SK-N-SH (cell line): ENCODE measurements at regions not wholly inside any gene's neighbourhood (a gene's known extent, or its start where the extent isn't known, plus 50 kb on each side); places are given as distances from the start of the nearest gene placed in this dataset.

Experiments used
- CTCF ChIA-PET: fragments of 300-600, 350-600 bp; formaldehyde crosslinking; extraction: SDS; loops from one replicate; lab custom pipeline; 2021; lab: Yijun Ruan, JAX
- POLR2A ChIA-PET: fragments of 350-600 bp; sonication (Branson Sonifier 250); formaldehyde crosslinking; extraction: SDS; loops from one replicate; lab custom pipeline; 2020; ENCODE audit warnings: antibody characterized with exemption, inconsistent platforms; lab: Yijun Ruan, JAX
- DNase-seq: peaks from one replicate; pipeline ENCODE4 v3.0.0; 2012
- H2AFZ ChIP-seq: fragments of 200-600 bp; sonication (generic); 2 replicates; pipeline ENCODE4 v1.8.1; 2016; ENCODE audit warnings: antibody characterized with exemption, mild to moderate bottlenecking, low read depth
- H3F3A ChIP-seq: fragments of 200-600 bp; sonication (generic); replicated peaks from 2 replicates; pipeline ENCODE3; 2016; ENCODE audit warnings: antibody characterized with exemption, mild to moderate bottlenecking; ENCODE audit not compliant: insufficient read depth
- H3K27ac ChIP-seq, 2 experiments: fragments of 200-500 bp in 1 of 2; fragments of 200-600 bp in 1 of 2; sonication (Bioruptor generic) in 1 of 2; sonication (generic), shearing (Covaris generic) in 1 of 2; 2 replicates each; pipeline versions ENCODE4 v1.5.1 to v1.6.1; 2014 to 2016; ENCODE audit warnings: low read depth in 2 of 2, inconsistent platforms in 1 of 2, low read length in 1 of 2, mild to moderate bottlenecking in 1 of 2, mixed read lengths in 1 of 2
- H3K27me3 ChIP-seq: fragments of 200-600 bp; sonication (generic), shearing (Covaris generic); 2 replicates; pipeline ENCODE4 v1.6.1; 2016; ENCODE audit warnings: mixed run types; ENCODE audit not compliant: insufficient read depth
- H3K36me3 ChIP-seq, 2 experiments: fragments of 200-500 bp in 1 of 2; fragments of 200-600 bp in 1 of 2; sonication (Bioruptor generic) in 1 of 2; sonication (generic) in 1 of 2; replicated peaks in 1 of 2; 2 replicates each; pipeline versions ENCODE3 to v1.5.1; 2014 to 2016; ENCODE audit warnings: low read length in 1 of 2, mild to moderate bottlenecking in 1 of 2; ENCODE audit not compliant: insufficient read depth in 2 of 2, control insufficient read depth in 1 of 2
- H3K4me1 ChIP-seq, 2 experiments: fragments of 200-500 bp in 1 of 2; fragments of 200-600 bp in 1 of 2; sonication (Bioruptor generic) in 1 of 2; sonication (generic), shearing (Covaris generic) in 1 of 2; 2 replicates each; pipeline versions ENCODE4 v1.5.1 to v1.6.1; 2014 to 2016; ENCODE audit warnings: low read depth in 1 of 2, low read length in 1 of 2, mixed run types in 1 of 2; ENCODE audit not compliant: insufficient read depth in 2 of 2, control insufficient read depth in 1 of 2
- H3K4me2 ChIP-seq: fragments of 200-600 bp; sonication (generic), shearing (Covaris generic); 2 replicates; pipeline ENCODE4 v1.6.1; 2017; ENCODE audit warnings: mixed run types
- H3K4me3 ChIP-seq, 2 experiments: fragments of 200-500 bp in 1 of 2; fragments of 200-600 bp in 1 of 2; sonication (Bioruptor generic) in 1 of 2; sonication (generic), shearing (Covaris generic) in 1 of 2; 2 replicates each; pipeline versions ENCODE4 v1.5.1 to v1.8.1; 2014 to 2016; ENCODE audit warnings: low read depth in 2 of 2, inconsistent platforms in 1 of 2, low read length in 1 of 2, mild to moderate bottlenecking in 1 of 2, mixed read lengths in 1 of 2, moderate library complexity in 1 of 2
- H3K79me2 ChIP-seq: fragments of 200-600 bp; sonication (generic); 2 replicates; pipeline ENCODE4 v1.8.1; 2017; ENCODE audit warnings: mild to moderate bottlenecking; ENCODE audit not compliant: insufficient read depth
- H3K9ac ChIP-seq: fragments of 200-600 bp; sonication (generic); 2 replicates; pipeline ENCODE4 v1.6.1; 2017; ENCODE audit warnings: mixed run types
- H3K9me2 ChIP-seq: fragments of 200-600 bp; sonication (generic); 2 replicates; pipeline ENCODE4 v1.6.1; 2017; ENCODE audit warnings: mixed run types
- H3K9me3 ChIP-seq: fragments of 200-600 bp; sonication (generic); 2 replicates; pipeline ENCODE4 v1.6.1; 2017; ENCODE audit warnings: mixed run types, mild to moderate bottlenecking, moderate library complexity
- H4K20me1 ChIP-seq: fragments of 200-600 bp; sonication (generic); 2 replicates; pipeline ENCODE4 v1.6.1; 2017; ENCODE audit warnings: mild to moderate bottlenecking, mixed run types; ENCODE audit not compliant: insufficient read depth
- ELF1 ChIP-seq: IDR thresholded peaks from 2 replicates; pipeline ENCODE4 v1.4.0; 2012
- FOSL2 ChIP-seq: IDR thresholded peaks from 2 replicates; pipeline ENCODE4 v1.4.0; 2012; ENCODE audit warnings: low read depth, mild to moderate bottlenecking, moderate library complexity, borderline replicate concordance
- FOXJ3 ChIP-seq: sonication (generic); formaldehyde crosslinking; IDR thresholded peaks from 2 replicates; pipeline ENCODE4 v1.5.1; 2020; ENCODE audit warnings: mild to moderate bottlenecking, missing genetic modification reagents
- FOXM1 ChIP-seq: IDR thresholded peaks from 2 replicates; pipeline ENCODE4 v1.4.0; 2012; ENCODE audit warnings: low read depth, mild to moderate bottlenecking
- JUND ChIP-seq: IDR thresholded peaks from 2 replicates; pipeline ENCODE4 v1.4.0; 2012
- NFIC ChIP-seq: IDR thresholded peaks from 2 replicates; pipeline ENCODE4 v1.4.0; 2012; ENCODE audit warnings: borderline replicate concordance
- NRF1 ChIP-seq: IDR thresholded peaks from 2 replicates; pipeline ENCODE4 v1.6.1; 2012; ENCODE audit warnings: low read depth, mild to moderate bottlenecking, low read length
- PBX3 ChIP-seq: IDR thresholded peaks from 2 replicates; pipeline ENCODE4; 2012
- POLR2AphosphoS5 ChIP-seq: IDR thresholded peaks from 2 replicates; pipeline ENCODE4 v1.6.1; 2012; ENCODE audit warnings: low read depth, low read length
- RAD21 ChIP-seq: IDR thresholded peaks from 2 replicates; pipeline ENCODE4 v1.6.1; 2012; ENCODE audit warnings: mild to moderate bottlenecking, low read length
- RCOR1 ChIP-seq: fragments of 150-350 bp; IDR thresholded peaks from 2 replicates; pipeline ENCODE4 v1.6.1; 2017; ENCODE audit warnings: antibody characterized with exemption, low read length
- RFX5 ChIP-seq: IDR thresholded peaks from 2 replicates; pipeline ENCODE4 v1.6.1; 2012; ENCODE audit warnings: mild to moderate bottlenecking, improper control_type of control experiment, low read length
- TAF1 ChIP-seq: IDR thresholded peaks from 2 replicates; pipeline ENCODE4 v1.6.1; 2012; ENCODE audit warnings: low read depth, mild to moderate bottlenecking, low read length, moderate library complexity, borderline replicate concordance
- TCF12 ChIP-seq: IDR thresholded peaks from 2 replicates; pipeline ENCODE4 v1.4.0; 2012
- ZBTB33 ChIP-seq: IDR thresholded peaks from 2 replicates; pipeline ENCODE4 v1.4.0; 2012; ENCODE audit warnings: low read depth, borderline replicate concordance
- WGBS: methylation state at CpG from one replicate; pipeline ENCODE4 v1.1.6; 2017; ENCODE audit warnings: low lambda C conversion rate; 5-methylcytosine and 5-hydroxymethylcytosine counted together
- TF ChIP-seq, protein P1 (sequence below): fragments of 200-600 bp; sonication (generic); IDR thresholded peaks from 2 replicates; pipeline ENCODE4 v1.6.1; 2017; ENCODE audit warnings: antibody characterized with exemption, mild to moderate bottlenecking, moderate library complexity
- TF ChIP-seq, protein P2 (sequence below): fragments of 150-350 bp; IDR thresholded peaks from 2 replicates; pipeline ENCODE4 v1.6.1; 2016; ENCODE audit warnings: mild to moderate bottlenecking, low read depth, low read length
- TF ChIP-seq, protein P3 (sequence below): IDR thresholded peaks from 2 replicates; pipeline ENCODE4 v1.4.0; 2012; ENCODE audit warnings: low read depth

DNA sequence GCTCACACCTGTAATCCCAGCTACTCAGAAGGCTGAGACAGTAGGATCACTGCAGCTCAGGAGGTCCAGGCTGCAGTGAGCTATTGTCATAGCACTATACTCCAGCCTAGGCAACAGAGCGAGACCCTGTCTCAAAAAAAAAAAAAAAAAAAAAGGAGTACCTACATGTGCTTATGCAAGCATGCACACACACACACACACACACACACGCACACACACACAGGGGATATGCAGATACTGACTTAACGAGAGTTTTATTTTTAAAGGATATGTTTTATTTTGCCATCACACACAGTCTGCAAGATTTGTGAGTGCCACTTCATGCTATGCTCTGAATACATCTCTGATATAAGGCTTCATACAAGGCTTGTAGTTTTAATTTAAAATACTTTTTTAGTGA, 479.3 kb downstream of the NEBL start:
- H3K9ac ChIP-seq: no peak overlapping the region
- no peaks in the 10 kb centered on the region for H3K27me3 ChIP-seq
- H2AFZ ChIP-seq: no peak overlapping the region
- no peak overlapping the region for H3K4me2 ChIP-seq
- no peaks in the 10 kb centered on the region for H3F3A ChIP-seq
- H4K20me1 ChIP-seq: no peaks in the 10 kb centered on the region
- no peaks in the 10 kb centered on the region for H3K4me1 ChIP-seq
- H3K4me3 ChIP-seq: no peak overlapping the region
- CTCF ChIA-PET: no interaction called here
- H3K79me2 ChIP-seq: no peaks in the 10 kb centered on the region
- no peaks in the 10 kb centered on the region for H3K36me3 ChIP-seq
- POLR2A ChIA-PET: no interaction called here
- no peak overlapping the region for H3K27ac ChIP-seq
- TF ChIP-seq RFX5: no peak
- TF ChIP-seq NRF1: no peak
- no peak for TF ChIP-seq ZBTB33
- H3K9me3 ChIP-seq: no peaks in the 10 kb centered on the region
- WGBS: 41% methylated on average over 3 of the region's 3 CpGs
- no peak for DNase-seq
- H3K9me2 ChIP-seq: no peaks in the 10 kb centered on the region

- no peak for TF ChIP-seq RAD21
- TF ChIP-seq FOXJ3 (CRISPR knock-in tag): no peak
- TF ChIP-seq, protein P1, sequence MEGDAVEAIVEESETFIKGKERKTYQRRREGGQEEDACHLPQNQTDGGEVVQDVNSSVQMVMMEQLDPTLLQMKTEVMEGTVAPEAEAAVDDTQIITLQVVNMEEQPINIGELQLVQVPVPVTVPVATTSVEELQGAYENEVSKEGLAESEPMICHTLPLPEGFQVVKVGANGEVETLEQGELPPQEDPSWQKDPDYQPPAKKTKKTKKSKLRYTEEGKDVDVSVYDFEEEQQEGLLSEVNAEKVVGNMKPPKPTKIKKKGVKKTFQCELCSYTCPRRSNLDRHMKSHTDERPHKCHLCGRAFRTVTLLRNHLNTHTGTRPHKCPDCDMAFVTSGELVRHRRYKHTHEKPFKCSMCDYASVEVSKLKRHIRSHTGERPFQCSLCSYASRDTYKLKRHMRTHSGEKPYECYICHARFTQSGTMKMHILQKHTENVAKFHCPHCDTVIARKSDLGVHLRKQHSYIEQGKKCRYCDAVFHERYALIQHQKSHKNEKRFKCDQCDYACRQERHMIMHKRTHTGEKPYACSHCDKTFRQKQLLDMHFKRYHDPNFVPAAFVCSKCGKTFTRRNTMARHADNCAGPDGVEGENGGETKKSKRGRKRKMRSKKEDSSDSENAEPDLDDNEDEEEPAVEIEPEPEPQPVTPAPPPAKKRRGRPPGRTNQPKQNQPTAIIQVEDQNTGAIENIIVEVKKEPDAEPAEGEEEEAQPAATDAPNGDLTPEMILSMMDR: no peak
- no peak for TF ChIP-seq ELF1
- TF ChIP-seq, protein P2, sequence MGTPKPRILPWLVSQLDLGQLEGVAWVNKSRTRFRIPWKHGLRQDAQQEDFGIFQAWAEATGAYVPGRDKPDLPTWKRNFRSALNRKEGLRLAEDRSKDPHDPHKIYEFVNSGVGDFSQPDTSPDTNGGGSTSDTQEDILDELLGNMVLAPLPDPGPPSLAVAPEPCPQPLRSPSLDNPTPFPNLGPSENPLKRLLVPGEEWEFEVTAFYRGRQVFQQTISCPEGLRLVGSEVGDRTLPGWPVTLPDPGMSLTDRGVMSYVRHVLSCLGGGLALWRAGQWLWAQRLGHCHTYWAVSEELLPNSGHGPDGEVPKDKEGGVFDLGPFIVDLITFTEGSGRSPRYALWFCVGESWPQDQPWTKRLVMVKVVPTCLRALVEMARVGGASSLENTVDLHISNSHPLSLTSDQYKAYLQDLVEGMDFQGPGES: no peak
- no peak for TF ChIP-seq RCOR1
- no peak for TF ChIP-seq JUND
- TF ChIP-seq FOSL2: no peak
- TF ChIP-seq NFIC: no peak
- no peak for TF ChIP-seq PBX3
- TF ChIP-seq TAF1: no peak
- no peak for TF ChIP-seq POLR2AphosphoS5
- TF ChIP-seq FOXM1: no peak
- TF ChIP-seq, protein P3, sequence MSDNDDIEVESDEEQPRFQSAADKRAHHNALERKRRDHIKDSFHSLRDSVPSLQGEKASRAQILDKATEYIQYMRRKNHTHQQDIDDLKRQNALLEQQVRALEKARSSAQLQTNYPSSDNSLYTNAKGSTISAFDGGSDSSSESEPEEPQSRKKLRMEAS: no peak
- no peak for TF ChIP-seq TCF12
- Histone ChIP-seq H3K27me3 (no peaks in the 10 kb centered on the region), H3K27ac (no peak overlapping the region), H3K4me3 (no peak overlapping the region), H3K9me3 (no peaks in the 10 kb centered on the region; the same call in none of the 2 replicates), H3F3A (no peaks in the 10 kb centered on the region), H4K20me1 (no peaks in the 10 kb centered on the region), H3K9ac (no peak overlapping the region), H3K36me3 (no peaks in the 10 kb centered on the region), H2AFZ (no peak overlapping the region), H3K9me2 (no peaks in the 10 kb centered on the region), H3K4me1 (no peaks in the 10 kb centered on the region), H3K4me2 (no peak overlapping the region), H3K79me2 (no peaks in the 10 kb centered on the region)
- ChIA-PET POLR2A (no interaction called here), CTCF (interaction anchor here (0.9 kb wide), 1 partner anchor 353 kb away, joined by 3 read pairs; no protein-coding TSS in a partner anchor)
- 25% methylated on average over 2 of the region's 2 CpGs for WGBS
- no peak for DNase-seq
Measured at GRCh38 chr10:20415684-20416083, 481.4 kb downstream of the NEBL start.
